HG02623 (cell line): ENCODE measurements at regions not wholly inside any gene's neighbourhood (a gene's known extent, or its start where the extent isn't known, plus 50 kb on each side); places are given as distances from the start of the nearest gene placed in this dataset.
"Not testable (repeated sequence)": the region's sequence is repeated elsewhere in the genome, so short reads cannot be mapped to it uniquely, and the experiment has no call there.

Experiments used
- ATAC-seq: cut with Tn5 transposase; IDR thresholded peaks from one replicate; pipeline ENCODE4 v1.9.1; 2021; ENCODE audit warnings: moderate library complexity; ENCODE audit not compliant: unreplicated experiment

DNA sequence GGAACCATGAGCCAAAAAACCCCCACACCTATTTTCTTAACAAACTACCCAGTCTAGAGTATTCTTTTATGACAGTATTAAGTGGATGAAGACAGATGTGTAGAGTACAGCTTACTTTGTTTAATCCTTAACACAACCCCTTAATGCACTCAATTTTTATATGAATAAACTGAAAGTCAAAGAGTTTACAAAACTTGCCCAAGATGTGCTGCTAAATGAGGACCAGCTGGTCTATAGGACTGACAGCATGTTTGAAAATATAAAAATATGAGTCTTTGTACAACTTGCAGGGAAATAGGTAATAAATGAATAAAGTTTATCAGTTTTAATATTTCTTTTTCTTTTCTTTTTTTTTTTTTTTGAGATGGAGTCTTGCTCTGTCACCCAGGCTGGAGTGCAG is 102.3 kb downstream of the ZFY start:
- no peak for ATAC-seq

GRCh38 chrY:3040415-3040814 is 105.2 kb downstream of the ZFY start:
- no peak for ATAC-seq

DNA sequence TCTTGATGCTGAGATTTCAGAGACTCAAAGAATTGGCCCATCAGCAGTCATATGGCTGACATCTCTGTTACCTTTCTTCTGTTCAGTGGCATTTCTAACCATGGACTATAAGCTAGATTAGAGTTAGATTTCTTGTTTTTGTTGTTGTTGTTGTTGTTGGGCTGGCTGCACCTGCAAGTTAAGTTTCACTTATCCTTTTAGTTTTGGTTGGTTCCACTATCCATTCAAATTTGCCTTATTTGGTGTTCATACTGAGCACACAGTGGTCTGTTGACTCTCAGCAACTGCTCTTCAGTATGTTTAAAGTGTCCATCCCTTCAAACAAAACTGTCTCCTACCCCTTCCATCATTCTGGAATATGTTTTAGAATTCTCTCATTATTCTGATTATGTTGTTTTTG is 106.8 kb downstream of the ZFY start:
- ATAC-seq = peak; percentile 63

DNA sequence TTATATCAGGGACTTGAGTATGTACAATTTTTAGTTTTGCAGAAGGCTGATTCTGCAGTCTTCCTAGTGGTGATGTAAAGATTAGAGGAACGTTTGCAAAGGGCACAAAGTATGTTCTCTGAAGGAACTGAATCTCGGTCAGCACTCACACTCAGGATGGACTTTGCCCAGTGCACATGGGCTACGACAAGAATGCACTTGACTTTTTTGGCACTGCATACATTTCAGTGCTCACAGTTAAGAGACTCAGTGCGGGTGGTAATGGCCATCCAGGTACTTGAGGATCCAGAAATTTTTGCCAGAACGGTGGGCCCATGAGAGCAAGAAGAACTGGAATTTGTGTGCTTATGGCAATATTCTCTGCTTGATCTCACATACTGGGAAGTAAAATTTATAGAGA is 107.7 kb downstream of the ZFY start:
- ATAC-seq = no peak

GRCh38 chrY:3045048-3045447 is 109.9 kb downstream of the ZFY start:
- ATAC-seq = no peak

GRCh38 chrY:3055496-3055895 is 120.3 kb downstream of the ZFY start:
- ATAC-seq = not testable (repeated sequence)

DNA sequence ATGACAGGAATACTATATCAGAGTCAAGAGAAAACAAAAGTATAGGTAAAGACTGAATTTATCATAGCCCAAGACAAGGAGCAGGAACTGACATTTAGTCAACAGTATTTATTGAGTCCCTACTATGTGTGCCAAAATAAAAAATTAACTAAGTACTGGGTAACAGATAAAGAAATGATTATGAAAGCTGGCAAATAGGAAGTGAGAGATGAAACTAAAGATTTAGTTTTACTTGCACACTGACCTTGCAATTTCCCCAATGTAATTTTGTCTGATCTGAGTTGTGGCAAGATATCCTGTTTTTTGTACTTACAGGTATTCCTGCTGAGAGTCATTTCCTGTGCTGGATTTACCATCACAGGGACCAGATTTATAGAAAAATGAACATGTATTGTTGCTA is 123.2 kb downstream of the ZFY start:
- ATAC-seq = peak; percentile 55

GRCh38 chrY:3060671-3061070 is 125.5 kb downstream of the ZFY start:
- not testable (repeated sequence) for ATAC-seq

GRCh38 chrY:3088149-3088548 is 153.0 kb downstream of the ZFY start:
- not testable (repeated sequence) for ATAC-seq

DNA sequence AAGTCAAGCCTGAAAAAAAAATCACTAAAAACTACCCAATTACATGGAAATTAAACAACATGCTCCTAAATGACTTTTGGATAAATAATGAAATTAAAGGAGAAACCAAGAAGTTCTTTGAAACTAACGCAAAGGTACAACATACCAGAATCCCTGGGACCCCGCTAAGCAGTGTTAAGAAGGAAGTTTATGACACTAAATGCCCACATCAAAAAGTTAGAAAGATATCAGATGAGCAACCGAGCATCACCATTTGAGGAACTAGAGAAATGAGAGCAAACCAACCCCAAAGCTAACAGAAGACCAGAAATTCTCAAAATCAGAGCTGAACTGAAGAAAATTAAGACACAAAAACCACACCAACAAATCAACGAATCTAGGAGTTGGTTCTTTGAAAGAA is 173.5 kb downstream of the ZFY start:
- ATAC-seq = not testable (repeated sequence)

DNA sequence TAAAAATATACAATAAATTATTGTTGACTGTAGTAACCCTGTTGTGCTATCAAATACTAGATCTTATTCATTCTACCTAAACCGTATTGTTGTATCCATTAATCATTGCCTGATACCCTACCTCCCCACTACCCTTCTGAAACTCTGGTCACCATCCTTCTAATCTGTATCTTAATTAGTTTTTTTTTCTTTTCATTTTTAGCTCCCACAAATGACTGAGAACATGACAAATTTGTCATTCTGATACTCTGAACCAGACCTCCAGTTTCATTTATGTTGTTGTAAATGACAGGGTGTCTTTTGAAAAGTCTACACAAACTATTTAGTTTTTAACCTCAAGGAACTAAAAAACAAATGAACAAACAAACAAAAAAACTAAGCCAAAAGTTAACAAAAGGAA is 185.1 kb downstream of the ZFY start:
- peak; percentile 75 for ATAC-seq

- ATAC-seq = peak; percentile 71
Measured at GRCh38 chrY:3120716-3121115, 185.5 kb downstream of the ZFY start.

DNA sequence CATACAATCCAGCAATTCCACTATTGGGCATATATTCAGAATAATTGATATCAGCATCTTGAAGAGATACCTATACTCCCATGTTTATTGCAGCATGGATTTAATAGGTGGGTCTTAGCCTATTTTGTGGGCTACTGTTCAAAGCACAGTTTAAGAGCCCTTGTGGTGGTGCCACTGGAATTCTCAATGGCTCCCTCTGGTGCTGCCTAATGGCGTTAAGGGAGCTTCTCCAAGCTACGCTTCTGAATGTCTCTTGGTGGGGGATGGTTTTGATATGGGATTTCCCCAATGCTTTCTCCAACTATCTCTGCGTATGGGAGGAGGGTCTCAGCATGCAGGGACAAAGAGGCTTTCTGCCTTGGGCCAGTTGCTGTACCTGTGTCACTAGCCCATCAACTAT is 188.3 kb downstream of the ZFY start:
- not testable (repeated sequence) for ATAC-seq

DNA sequence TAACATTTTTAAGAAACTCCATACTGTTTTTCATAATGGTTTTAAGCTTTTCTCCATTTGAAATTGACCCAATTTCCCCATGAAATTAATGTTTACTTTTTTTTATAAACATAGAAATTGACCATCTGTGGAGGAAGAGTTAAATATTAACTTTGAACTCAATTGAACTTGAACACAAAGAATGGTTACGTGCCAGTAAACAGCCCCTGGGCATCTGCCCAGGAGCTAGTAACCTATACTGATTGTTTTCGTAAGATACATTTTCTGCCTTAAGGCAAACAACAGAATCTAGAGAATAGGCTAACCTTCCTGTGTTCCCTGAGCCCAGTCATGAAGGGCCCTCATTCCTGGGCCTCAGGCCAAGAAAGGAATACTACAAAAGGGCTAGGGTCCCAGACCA is 235.9 kb downstream of the ZFY start:
- ATAC-seq = not testable (repeated sequence)

GRCh38 chrY:3195035-3195434 is 259.9 kb downstream of the ZFY start:
- not testable (repeated sequence) for ATAC-seq

DNA sequence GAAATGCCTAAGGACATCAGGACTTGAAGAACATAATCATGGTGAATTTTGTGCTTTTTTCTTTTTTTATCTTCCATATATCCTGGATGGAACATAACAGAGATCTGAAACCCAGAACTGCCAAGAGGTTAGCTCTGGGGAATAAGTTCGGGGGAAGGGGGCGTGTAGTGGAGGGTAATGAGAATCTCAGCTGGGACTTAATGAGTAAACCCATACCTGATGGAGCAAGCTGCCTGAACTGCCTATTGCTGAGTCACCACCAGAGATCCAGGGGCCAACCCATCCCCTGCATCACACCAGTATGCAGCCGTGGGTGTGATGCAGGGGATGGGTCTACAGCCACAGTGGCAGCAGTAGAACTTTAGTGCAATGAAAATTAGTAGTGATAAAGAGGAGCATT is 267.1 kb downstream of the ZFY start:
- ATAC-seq = not testable (repeated sequence)

DNA sequence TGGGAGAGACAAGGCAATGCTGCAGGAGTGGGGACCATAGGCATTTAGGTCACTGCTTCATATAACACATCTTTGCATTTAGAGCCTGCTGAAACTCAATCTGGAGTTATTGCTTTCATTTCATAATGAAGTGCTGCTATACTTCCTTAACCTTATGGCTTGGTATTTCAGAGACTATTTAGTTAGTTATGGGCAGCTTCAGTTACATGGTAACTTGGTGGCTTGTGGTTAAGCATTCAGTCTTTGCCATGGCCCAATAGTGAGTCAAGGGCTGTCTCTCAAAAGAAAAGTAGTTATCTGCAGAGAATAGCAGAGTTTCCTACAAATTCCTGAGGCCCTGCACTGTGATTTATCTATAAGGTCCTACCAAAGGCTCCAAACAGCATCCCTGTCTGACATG is 271.6 kb downstream of the ZFY start:
- ATAC-seq = not testable (repeated sequence)

GRCh38 chrY:3213183-3213582 is 278.0 kb downstream of the ZFY start:
- peak; percentile 75 for ATAC-seq

- not testable (repeated sequence) for ATAC-seq
Measured at GRCh38 chrY:3218134-3218533, 283.0 kb downstream of the ZFY start.

DNA sequence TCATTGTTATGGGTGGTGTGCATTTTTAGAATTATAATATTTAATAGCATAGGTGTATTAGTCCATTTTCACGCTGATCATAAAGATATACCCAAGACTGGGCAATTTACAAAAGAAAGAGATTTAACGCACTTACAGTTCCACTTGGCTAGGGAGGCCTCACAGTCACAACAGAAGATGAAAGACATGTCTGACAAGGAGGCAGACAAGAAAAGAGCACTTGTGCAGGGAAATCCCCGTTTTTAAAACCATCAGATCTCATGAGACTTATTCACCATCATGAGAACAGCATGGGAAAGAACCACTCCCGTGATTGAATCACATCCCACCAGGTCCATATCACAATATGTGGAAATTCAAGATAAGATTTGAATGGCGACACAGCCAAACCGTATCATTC is 283.4 kb downstream of the ZFY start:
- not testable (repeated sequence) for ATAC-seq

- ATAC-seq = not testable (repeated sequence)
Measured at GRCh38 chrY:3262911-3263310, 316.0 kb upstream of the TGIF2LY start.

GRCh38 chrY:3288063-3288462 is 290.8 kb upstream of the TGIF2LY start:
- ATAC-seq = not testable (repeated sequence)

DNA sequence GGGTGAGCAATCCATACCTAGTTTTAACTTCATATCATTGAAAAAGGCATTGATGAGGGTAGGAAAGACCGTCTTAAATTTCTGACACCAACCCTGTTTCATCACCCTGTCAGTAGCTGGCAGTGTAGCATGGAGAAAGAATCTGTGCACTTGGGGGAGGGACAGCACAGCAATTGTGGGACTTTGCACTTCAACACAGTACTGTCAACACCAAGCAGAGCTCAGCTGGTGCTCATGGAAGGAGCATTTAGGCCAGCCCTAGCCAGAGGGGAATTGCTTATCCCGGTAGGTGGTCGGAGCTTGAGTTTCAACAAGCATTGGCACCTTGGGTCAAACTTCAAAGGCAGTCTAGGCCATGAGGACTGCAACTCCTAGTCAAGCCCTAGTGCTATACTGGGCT is 281.6 kb upstream of the TGIF2LY start:
- not testable (repeated sequence) for ATAC-seq

GRCh38 chrY:3319988-3320387 is 258.9 kb upstream of the TGIF2LY start:
- ATAC-seq = peak; percentile 45
